ENCODE measurements at regions not wholly inside any gene's neighbourhood (a gene's known extent, or its start where the extent isn't known, plus 50 kb on each side); places are given as distances from the start of the nearest gene placed in this dataset.
"Not testable (repeated sequence)": the region's sequence is repeated elsewhere in the genome, so short reads cannot be mapped to it uniquely, and the experiment has no call there.

DNA sequence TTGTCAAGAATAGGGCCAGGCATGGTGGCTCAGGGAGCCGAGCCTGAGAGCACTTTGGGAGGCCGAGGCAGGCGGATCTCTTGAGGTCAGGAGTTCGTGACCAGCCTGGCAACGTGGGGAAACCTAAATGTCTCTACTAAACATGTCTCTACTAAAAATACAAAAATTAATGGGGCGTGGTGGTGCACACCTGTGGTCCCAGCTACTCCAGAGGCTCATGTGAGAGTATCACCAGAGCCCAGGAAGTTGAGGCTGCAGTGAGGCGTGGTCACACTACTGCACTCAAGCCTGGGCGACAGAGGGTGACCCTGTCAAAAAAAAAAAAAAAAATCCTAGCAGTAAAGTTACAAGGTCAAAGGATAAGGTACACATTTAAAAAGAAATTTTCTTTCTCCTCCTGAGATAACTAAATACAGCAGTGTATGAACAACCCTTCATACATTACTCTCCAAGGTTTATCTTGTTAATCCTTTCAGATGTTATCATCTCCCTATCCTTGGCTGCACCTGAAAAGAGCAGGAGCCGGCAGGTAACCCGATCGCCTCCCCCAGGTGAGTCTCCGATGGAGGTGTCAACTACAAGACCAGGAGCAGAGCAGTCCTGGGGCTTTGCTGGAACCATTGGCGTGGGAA is 122.3 kb downstream of the GOSR1 start (continued):
- TF ChIP-seq, protein P1, sequence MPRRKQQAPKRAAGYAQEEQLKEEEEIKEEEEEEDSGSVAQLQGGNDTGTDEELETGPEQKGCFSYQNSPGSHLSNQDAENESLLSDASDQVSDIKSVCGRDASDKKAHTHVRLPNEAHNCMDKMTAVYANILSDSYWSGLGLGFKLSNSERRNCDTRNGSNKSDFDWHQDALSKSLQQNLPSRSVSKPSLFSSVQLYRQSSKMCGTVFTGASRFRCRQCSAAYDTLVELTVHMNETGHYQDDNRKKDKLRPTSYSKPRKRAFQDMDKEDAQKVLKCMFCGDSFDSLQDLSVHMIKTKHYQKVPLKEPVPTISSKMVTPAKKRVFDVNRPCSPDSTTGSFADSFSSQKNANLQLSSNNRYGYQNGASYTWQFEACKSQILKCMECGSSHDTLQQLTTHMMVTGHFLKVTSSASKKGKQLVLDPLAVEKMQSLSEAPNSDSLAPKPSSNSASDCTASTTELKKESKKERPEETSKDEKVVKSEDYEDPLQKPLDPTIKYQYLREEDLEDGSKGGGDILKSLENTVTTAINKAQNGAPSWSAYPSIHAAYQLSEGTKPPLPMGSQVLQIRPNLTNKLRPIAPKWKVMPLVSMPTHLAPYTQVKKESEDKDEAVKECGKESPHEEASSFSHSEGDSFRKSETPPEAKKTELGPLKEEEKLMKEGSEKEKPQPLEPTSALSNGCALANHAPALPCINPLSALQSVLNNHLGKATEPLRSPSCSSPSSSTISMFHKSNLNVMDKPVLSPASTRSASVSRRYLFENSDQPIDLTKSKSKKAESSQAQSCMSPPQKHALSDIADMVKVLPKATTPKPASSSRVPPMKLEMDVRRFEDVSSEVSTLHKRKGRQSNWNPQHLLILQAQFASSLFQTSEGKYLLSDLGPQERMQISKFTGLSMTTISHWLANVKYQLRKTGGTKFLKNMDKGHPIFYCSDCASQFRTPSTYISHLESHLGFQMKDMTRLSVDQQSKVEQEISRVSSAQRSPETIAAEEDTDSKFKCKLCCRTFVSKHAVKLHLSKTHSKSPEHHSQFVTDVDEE (CRISPR knock-in tag; IDR thresholded peaks at IDR 0.05): no peak
- TF ChIP-seq PPARA (CRISPR knock-in tag; IDR thresholded peaks at IDR 0.05; ENCODE audit: borderline replicate concordance): no peak
- TF ChIP-seq ISL1 (CRISPR knock-in tag; IDR thresholded peaks at IDR 0.05): no peak
- TF ChIP-seq SNAI2 (CRISPR knock-in tag; IDR thresholded peaks at IDR 0.05): no peak
- no peak for TF ChIP-seq ZFP3 (CRISPR knock-in tag; IDR thresholded peaks at IDR 0.05)
- no peak for TF ChIP-seq ZNF8 (CRISPR knock-in tag; IDR thresholded peaks at IDR 0.05)

GRCh38 chr17:30597776-30598288 is 120.6 kb downstream of the GOSR1 start:
- ATAC-seq: no peak
- TF ChIP-seq BACH2 (CRISPR knock-in tag; IDR thresholded peaks at IDR 0.05; ENCODE audit: borderline replicate concordance): no peak
- TF ChIP-seq ZNF70 (CRISPR knock-in tag; IDR thresholded peaks at IDR 0.05): no peak
- TF ChIP-seq, protein P1 (CRISPR knock-in tag; IDR thresholded peaks at IDR 0.05): no peak
- TF ChIP-seq RARB (CRISPR knock-in tag; IDR thresholded peaks at IDR 0.05): no peak
- TF ChIP-seq, protein P2, sequence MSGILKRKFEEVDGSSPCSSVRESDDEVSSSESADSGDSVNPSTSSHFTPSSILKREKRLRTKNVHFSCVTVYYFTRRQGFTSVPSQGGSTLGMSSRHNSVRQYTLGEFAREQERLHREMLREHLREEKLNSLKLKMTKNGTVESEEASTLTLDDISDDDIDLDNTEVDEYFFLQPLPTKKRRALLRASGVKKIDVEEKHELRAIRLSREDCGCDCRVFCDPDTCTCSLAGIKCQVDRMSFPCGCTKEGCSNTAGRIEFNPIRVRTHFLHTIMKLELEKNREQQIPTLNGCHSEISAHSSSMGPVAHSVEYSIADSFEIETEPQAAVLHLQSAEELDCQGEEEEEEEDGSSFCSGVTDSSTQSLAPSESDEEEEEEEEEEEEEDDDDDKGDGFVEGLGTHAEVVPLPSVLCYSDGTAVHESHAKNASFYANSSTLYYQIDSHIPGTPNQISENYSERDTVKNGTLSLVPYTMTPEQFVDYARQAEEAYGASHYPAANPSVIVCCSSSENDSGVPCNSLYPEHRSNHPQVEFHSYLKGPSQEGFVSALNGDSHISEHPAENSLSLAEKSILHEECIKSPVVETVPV (CRISPR knock-in tag; IDR thresholded peaks at IDR 0.05): no peak
- no peak for TF ChIP-seq CREB5 (CRISPR knock-in tag; IDR thresholded peaks at IDR 0.05; ENCODE audit: low read depth)
- TF ChIP-seq, protein P3, sequence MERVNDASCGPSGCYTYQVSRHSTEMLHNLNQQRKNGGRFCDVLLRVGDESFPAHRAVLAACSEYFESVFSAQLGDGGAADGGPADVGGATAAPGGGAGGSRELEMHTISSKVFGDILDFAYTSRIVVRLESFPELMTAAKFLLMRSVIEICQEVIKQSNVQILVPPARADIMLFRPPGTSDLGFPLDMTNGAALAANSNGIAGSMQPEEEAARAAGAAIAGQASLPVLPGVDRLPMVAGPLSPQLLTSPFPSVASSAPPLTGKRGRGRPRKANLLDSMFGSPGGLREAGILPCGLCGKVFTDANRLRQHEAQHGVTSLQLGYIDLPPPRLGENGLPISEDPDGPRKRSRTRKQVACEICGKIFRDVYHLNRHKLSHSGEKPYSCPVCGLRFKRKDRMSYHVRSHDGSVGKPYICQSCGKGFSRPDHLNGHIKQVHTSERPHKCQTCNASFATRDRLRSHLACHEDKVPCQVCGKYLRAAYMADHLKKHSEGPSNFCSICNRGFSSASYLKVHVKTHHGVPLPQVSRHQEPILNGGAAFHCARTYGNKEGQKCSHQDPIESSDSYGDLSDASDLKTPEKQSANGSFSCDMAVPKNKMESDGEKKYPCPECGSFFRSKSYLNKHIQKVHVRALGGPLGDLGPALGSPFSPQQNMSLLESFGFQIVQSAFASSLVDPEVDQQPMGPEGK (CRISPR knock-in tag; IDR thresholded peaks at IDR 0.05; ENCODE audit: borderline replicate concordance): no peak
- no peak for TF ChIP-seq ZC3H10 (CRISPR knock-in tag; IDR thresholded peaks at IDR 0.05)
- TF ChIP-seq ZNF565 (CRISPR knock-in tag; conservative IDR thresholded peaks at IDR 0.05; ENCODE audit: low read depth): no peak
- no peak for TF ChIP-seq ARNTL (CRISPR knock-in tag; IDR thresholded peaks at IDR 0.05; ENCODE audit: borderline replicate concordance, low read depth)
- no peak for TF ChIP-seq GLIS3 (CRISPR knock-in tag; IDR thresholded peaks at IDR 0.05)
- TF ChIP-seq ZFP3 (CRISPR knock-in tag; IDR thresholded peaks at IDR 0.05): no peak

- ATAC-seq: not testable (repeated sequence)
Observed at GRCh38 chr17:30596948-30597775, 120.0 kb downstream of the GOSR1 start.

DNA sequence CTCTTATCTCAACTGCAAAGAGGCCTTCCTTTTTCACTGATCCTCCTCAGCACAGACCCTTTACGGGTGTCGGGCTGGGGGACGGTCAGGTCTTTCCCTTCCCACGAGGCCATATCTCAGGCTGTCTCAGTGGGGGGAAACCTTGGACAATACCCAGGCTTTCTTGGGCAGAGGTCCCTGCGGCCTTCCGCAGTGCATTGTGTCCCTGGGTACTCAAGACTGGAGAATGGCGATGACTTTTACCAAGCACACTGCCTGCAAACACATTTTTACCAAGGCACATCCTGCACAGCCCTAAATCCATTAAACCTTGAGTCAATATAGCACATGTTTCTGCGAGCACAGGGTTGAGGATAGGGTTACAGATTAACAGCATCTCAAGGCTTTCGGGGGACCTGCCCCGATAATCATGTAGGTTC is 117.8 kb downstream of the GOSR1 start:
- not testable (repeated sequence) for ATAC-seq

All from SK-N-SH treated with all-trans-retinoic acid at 6 μM for 48 hours (cell line).